IMR-90 (cell line): ENCODE measurements at regions not wholly inside any gene's neighbourhood (a gene's known extent, or its start where the extent isn't known, plus 50 kb on each side); places are given as distances from the start of the nearest gene placed in this dataset.

Experiments
- ATAC-seq: fragments of 200-7000 bp; cut with Tn5 transposase; 2 replicates; pipeline ENCODE4 v1.9.1; 2020; ENCODE audit warnings: low read depth, mild to moderate bottlenecking, moderate library complexity
- BruUV-seq: library from RNA; stranded (reverse); fragments of 400-500 nt; replicated peaks from 2 replicates; lab custom pipeline; 2021; lab: Mats Ljungman, UMichigan
- CTCF ChIA-PET: fragments of 300-600 bp; formaldehyde crosslinking; extraction: SDS; loops from one replicate; lab custom pipeline; 2021; ENCODE audit warnings: antibody characterized with exemption; lab: Yijun Ruan, JAX
- POLR2A ChIA-PET: fragments of 300-600 bp; sonication (Branson Sonifier 250); formaldehyde crosslinking; loops from one replicate; lab custom pipeline; 2022; ENCODE audit warnings: antibody characterized with exemption; ENCODE audit not compliant: unreplicated experiment; lab: Charles Lee
- DNase-seq: peaks from one replicate; pipeline ENCODE4 v3.0.0; 2013
- H2AFZ ChIP-seq: replicated peaks from 2 replicates; pipeline ENCODE3; 2013; ENCODE audit warnings: low read length, mild to moderate bottlenecking; ENCODE audit not compliant: poor library complexity
- H2AK5ac ChIP-seq: 2 replicates; pipeline ENCODE4 v1.6.1; 2013; ENCODE audit warnings: low read depth, low read length, inconsistent platforms
- H2AK9ac ChIP-seq: replicated peaks from 2 replicates; pipeline ENCODE3; 2013; ENCODE audit warnings: mild to moderate bottlenecking, low read depth, low read length, moderate library complexity; ENCODE audit not compliant: poor library complexity
- H2BK120ac ChIP-seq: 2 replicates; pipeline ENCODE4 v1.6.1; 2013; ENCODE audit warnings: low read depth, low read length, inconsistent platforms
- H2BK15ac ChIP-seq: 3 replicates; pipeline ENCODE4 v1.6.1; 2013; ENCODE audit warnings: low read depth, low read length, inconsistent platforms
- H2BK20ac ChIP-seq: 2 replicates; pipeline ENCODE4 v1.6.1; 2013; ENCODE audit warnings: low read depth, mild to moderate bottlenecking, inconsistent platforms, low read length, moderate library complexity
- H2BK5ac ChIP-seq: 2 replicates; pipeline ENCODE4 v1.6.1; 2013; ENCODE audit warnings: mild to moderate bottlenecking, low read depth, low read length, inconsistent platforms; ENCODE audit not compliant: poor library complexity, severe bottlenecking
- H3K14ac ChIP-seq: replicated peaks from 2 replicates; pipeline ENCODE4 v1.6.1; 2013; ENCODE audit warnings: low read depth, low read length, inconsistent platforms
- H3K18ac ChIP-seq: 2 replicates; pipeline ENCODE4 v1.6.1; 2013; ENCODE audit warnings: low read depth, low read length, control low read depth
- H3K23ac ChIP-seq: 2 replicates; pipeline ENCODE4 v1.6.1; 2013; ENCODE audit warnings: low read depth, low read length, inconsistent platforms
- H3K27ac ChIP-seq: 2 replicates; pipeline ENCODE4 v1.5.1; 2013; ENCODE audit warnings: mild to moderate bottlenecking, control low read depth, low read length; ENCODE audit not compliant: insufficient read depth
- H3K27me3 ChIP-seq: 2 replicates; pipeline ENCODE4 v1.6.1; 2013; ENCODE audit warnings: low read length; ENCODE audit not compliant: control insufficient read depth, insufficient read depth
- H3K36me3 ChIP-seq: 2 replicates; pipeline ENCODE4 v1.6.1; 2013; ENCODE audit warnings: low read length, mixed read lengths; ENCODE audit not compliant: control insufficient read depth, insufficient read depth
- H3K4ac ChIP-seq: 2 replicates; pipeline ENCODE4 v1.6.1; 2013; ENCODE audit warnings: low read depth, low read length, inconsistent platforms
- H3K4me1 ChIP-seq: 2 replicates; pipeline ENCODE4 v1.6.1; 2013; ENCODE audit warnings: low read length, mixed read lengths; ENCODE audit not compliant: control insufficient read depth, insufficient read depth
- H3K4me2 ChIP-seq: 2 replicates; pipeline ENCODE4 v1.6.1; 2013; ENCODE audit warnings: low read depth, mild to moderate bottlenecking, control low read depth, low read length, moderate library complexity
- H3K4me3 ChIP-seq: 2 replicates; pipeline ENCODE4 v1.5.1; 2013; ENCODE audit warnings: low read depth, mild to moderate bottlenecking, control low read depth, low read length, moderate library complexity; ENCODE audit not compliant: insufficient read depth
- H3K56ac ChIP-seq: 2 replicates; pipeline ENCODE4 v1.6.1; 2013; ENCODE audit warnings: low read length, inconsistent platforms; ENCODE audit not compliant: insufficient read depth; ENCODE audit errors: extremely low read depth
- H3K79me1 ChIP-seq, 2 experiments: 2 replicates each; pipeline ENCODE4 v1.6.1; 2013; ENCODE audit warnings: low read length in 2 of 2, inconsistent platforms in 1 of 2, low read depth in 1 of 2
- H3K9ac ChIP-seq: 2 replicates; pipeline ENCODE4 v1.6.1; 2013; ENCODE audit warnings: low read depth, low read length, control low read depth
- H3K9me1 ChIP-seq: 2 replicates; pipeline ENCODE4 v1.6.1; 2013; ENCODE audit warnings: low read length, inconsistent platforms; ENCODE audit not compliant: insufficient read depth
- H3K9me3 ChIP-seq: 2 replicates; pipeline ENCODE4 v1.6.1; 2013; ENCODE audit warnings: low read length; ENCODE audit not compliant: control insufficient read depth, insufficient read depth
- H4K20me1 ChIP-seq: 2 replicates; pipeline ENCODE4 v1.6.1; 2013; ENCODE audit warnings: low read length, inconsistent platforms; ENCODE audit not compliant: insufficient read depth
- H4K5ac ChIP-seq: 2 replicates; pipeline ENCODE4 v1.6.1; 2013; ENCODE audit warnings: mild to moderate bottlenecking, low read depth, low read length, control low read depth
- H4K8ac ChIP-seq, 2 experiments: 2 replicates each; pipeline ENCODE4 v1.6.1; 2013; ENCODE audit warnings: low read depth in 2 of 2, low read length in 2 of 2, control low read depth in 1 of 2, inconsistent platforms in 1 of 2
- H4K91ac ChIP-seq: 2 replicates; pipeline ENCODE4 v1.6.1; 2013; ENCODE audit warnings: low read depth, low read length, inconsistent platforms; ENCODE audit not compliant: insufficient read depth
- BHLHE40 ChIP-seq: fragments of 150-350 bp; IDR thresholded peaks from 2 replicates; pipeline ENCODE4 v1.6.1; 2016; ENCODE audit warnings: mild to moderate bottlenecking, low read depth, low read length
- CEBPB ChIP-seq: IDR thresholded peaks from 2 replicates; pipeline ENCODE4 v1.6.1; 2012; ENCODE audit warnings: low read depth, low read length, improper control_type of control experiment
- CHD1 ChIP-seq: IDR thresholded peaks from 2 replicates; pipeline ENCODE4 v1.6.1; 2012; ENCODE audit warnings: low read depth, low read length, improper control_type of control experiment
- ELK1 ChIP-seq: fragments of 150-350 bp; IDR thresholded peaks from 2 replicates; pipeline ENCODE4 v1.6.1; 2016; ENCODE audit warnings: low read depth, mild to moderate bottlenecking, low read length, moderate library complexity, borderline replicate concordance
- FOS ChIP-seq: fragments of 150-350 bp; IDR thresholded peaks from 2 replicates; pipeline ENCODE4 v1.6.1; 2016; ENCODE audit warnings: low read depth, low read length
- MAFK ChIP-seq: IDR thresholded peaks from 2 replicates; pipeline ENCODE4 v1.6.1; 2012; ENCODE audit warnings: low read depth, low read length, improper control_type of control experiment
- MXI1 ChIP-seq: IDR thresholded peaks from 2 replicates; pipeline ENCODE4 v1.6.1; 2012; ENCODE audit warnings: low read depth, mild to moderate bottlenecking, low read length, moderate library complexity, borderline replicate concordance
- POLR2A ChIP-seq: IDR thresholded peaks from 2 replicates; pipeline ENCODE4 v1.6.1; 2012; ENCODE audit warnings: mild to moderate bottlenecking, low read depth, low read length
- RAD21 ChIP-seq: IDR thresholded peaks from 2 replicates; pipeline ENCODE4 v1.6.1; 2012; ENCODE audit warnings: low read length, improper control_type of control experiment
- RCOR1 ChIP-seq: IDR thresholded peaks from 2 replicates; pipeline ENCODE4 v1.6.1; 2012; ENCODE audit warnings: mild to moderate bottlenecking, low read length, improper control_type of control experiment; ENCODE audit not compliant: insufficient replicate concordance
- RFX5 ChIP-seq: IDR thresholded peaks from 2 replicates; pipeline ENCODE4 v1.8.0; 2012; ENCODE audit warnings: low read depth, mild to moderate bottlenecking, low read length, moderate library complexity
- SMC3 ChIP-seq: fragments of 150-350 bp; IDR thresholded peaks from 2 replicates; pipeline ENCODE4 v1.6.1; 2016; ENCODE audit warnings: low read depth, mild to moderate bottlenecking, antibody characterized with exemption, low read length, moderate library complexity
- WGBS, 2 experiments: methylation state at CpG; one replicate each; pipeline versions ENCODE4 v1.1.5 to v1.1.7; 2013; ENCODE audit warnings: missing lambda C conversion rate in 2 of 2; ENCODE audit not compliant: insufficient read length in 1 of 2; ENCODE audit errors: extremely low coverage in 2 of 2; 5-methylcytosine and 5-hydroxymethylcytosine counted together
- dilution Hi-C: fragments of 300-500 bp; cut with HindIII; formaldehyde crosslinking; loops from one replicate; pipeline ENCODE4 v1.14.3; 2018; ENCODE audit warnings: low sequenced_read_pairs; ENCODE audit not compliant: unreplicated experiment
- in situ Hi-C: fragments of 300-500 bp; cut with MboI; formaldehyde crosslinking; loops from 3 replicates; pipeline ENCODE4 v1.14.3; 2019; ENCODE audit warnings: low sequenced_read_pairs, inconsistent platforms, mixed read lengths
- intact Hi-C: fragments of 100-400 bp; cut with micrococcal nuclease; formaldehyde crosslinking; loops from 2 replicates; pipeline ENCODE4 v1.10.0; 2022

- no peak for DNase-seq
- Histone ChIP-seq H2BK120ac (no peak overlapping the region), H4K20me1 (no peaks in the 10 kb centered on the region), H3K4me2 (no peak overlapping the region), H3K79me1 (peaks cover 5 to 15% of the 10 kb centered on the region in 2 experiments), H3K23ac (no peak overlapping the region), H3K27me3 (no peaks in the 10 kb centered on the region), H2AFZ (no peak overlapping the region), H3K4ac (no peak overlapping the region), H3K9me3 (0 out of 2 replicates have a peak, but pooled peaks cover 3% of the 10 kb centered on the region), H2BK5ac (no peak overlapping the region), H4K8ac (no peak overlapping the region), H3K9me1 (no peaks in the 10 kb centered on the region), H3K4me1 (peaks cover 7% of the 10 kb centered on the region), H3K27ac (no peak overlapping the region), H4K5ac (no peak overlapping the region), H2AK5ac (no peak overlapping the region), H2BK15ac (no peak overlapping the region), H2BK20ac (no peak overlapping the region), H4K91ac (no peak overlapping the region), H3K36me3 (no peaks in the 10 kb centered on the region), H3K14ac (no peak overlapping the region), H3K18ac (no peak overlapping the region), H2AK9ac (no peak overlapping the region), H3K56ac (no peak overlapping the region), H3K4me3 (no peak overlapping the region), H3K9ac (no peak overlapping the region)
- no peak for ATAC-seq
- CTCF ChIA-PET = no interaction called here
- TF ChIP-seq BHLHE40 (no peak), RFX5 (no peak), POLR2A (no peak), CHD1 (no peak), RCOR1 (no peak), MAFK (no peak), FOS (no peak), CEBPB (no peak), SMC3 (no peak), MXI1 (no peak), ELK1 (no peak), RAD21 (no peak)
- dilution Hi-C loops (no loop called here), in situ Hi-C loops (no loop called here), intact Hi-C loops (no loop called here)
- WGBS, 2 experiments = 83% methylated on average over 1 of the region's 4 CpGs; no CpG with 5 or more reads in 1 of the 2 experiments
- no TSS peak for BruUV-seq
- POLR2A ChIA-PET = no interaction called here
Observed at GRCh38 chr6:144664281-144664680, 379.1 kb downstream of the UTRN start.
